Mesendoderm (in vitro differentiated cells): ENCODE measurements at regions not wholly inside any gene's neighbourhood (a gene's known extent, or its start where the extent isn't known, plus 50 kb on each side); places are given as distances from the start of the nearest gene placed in this dataset.
A peak's percentile ranks its signal among the peaks of the same experiment; 100 is the strongest.

Experiments
- DNase-seq: peaks from one replicate; pipeline ENCODE4 v3.0.0; 2013
- H2AK5ac ChIP-seq: 2 replicates; pipeline ENCODE4 v1.6.1; 2013; ENCODE audit warnings: low read length, inconsistent platforms
- H2BK120ac ChIP-seq: 2 replicates; pipeline ENCODE4 v1.6.1; 2013; ENCODE audit warnings: low read depth, mild to moderate bottlenecking, low read length, moderate library complexity, mixed read lengths
- H2BK15ac ChIP-seq: replicated peaks from 2 replicates; pipeline ENCODE4 v1.6.1; 2013; ENCODE audit warnings: low read depth, mild to moderate bottlenecking, moderate library complexity
- H2BK5ac ChIP-seq: 2 replicates; pipeline ENCODE4 v1.6.1; 2013; ENCODE audit warnings: low read length, inconsistent platforms
- H3K18ac ChIP-seq: 2 replicates; pipeline ENCODE4 v1.6.1; 2013; ENCODE audit warnings: mild to moderate bottlenecking, low read length, mixed read lengths
- H3K23ac ChIP-seq: one replicate; pipeline ENCODE4 v1.6.1; 2013; ENCODE audit warnings: low read length
- H3K27ac ChIP-seq: 2 replicates; pipeline ENCODE4 v1.5.1; 2013; ENCODE audit warnings: low read depth, mild to moderate bottlenecking, inconsistent platforms, low read length, moderate library complexity
- H3K27me3 ChIP-seq: 2 replicates; pipeline ENCODE4 v1.6.1; 2013; ENCODE audit warnings: low read length, control low read depth, mild to moderate bottlenecking, inconsistent platforms; ENCODE audit not compliant: insufficient read depth, poor library complexity
- H3K36me3 ChIP-seq: 2 replicates; pipeline ENCODE4 v1.6.1; 2013; ENCODE audit warnings: low read length, inconsistent platforms; ENCODE audit not compliant: control insufficient read depth, insufficient read depth
- H3K4ac ChIP-seq: one replicate; pipeline ENCODE4 v1.6.1; 2013; ENCODE audit warnings: low read depth, mild to moderate bottlenecking, low read length, moderate library complexity
- H3K4me1 ChIP-seq: 2 replicates; pipeline ENCODE4 v1.6.1; 2013; ENCODE audit warnings: low read depth, low read length, inconsistent platforms; ENCODE audit not compliant: control insufficient read depth
- H3K4me2 ChIP-seq: 2 replicates; pipeline ENCODE4 v1.6.1; 2013; ENCODE audit warnings: low read length
- H3K4me3 ChIP-seq: 2 replicates; pipeline ENCODE4 v1.5.1; 2013; ENCODE audit warnings: mild to moderate bottlenecking, low read length
- H3K56ac ChIP-seq: one replicate; pipeline ENCODE4 v1.6.1; 2013; ENCODE audit warnings: low read length
- H3K79me1 ChIP-seq: 2 replicates; pipeline ENCODE4 v1.6.1; 2013; ENCODE audit warnings: low read length, inconsistent platforms
- H3K79me2 ChIP-seq: 2 replicates; pipeline ENCODE4 v1.6.1; 2013; ENCODE audit warnings: mild to moderate bottlenecking, low read length; ENCODE audit not compliant: control insufficient read depth, insufficient read depth
- H3K9ac ChIP-seq: 2 replicates; pipeline ENCODE4 v1.6.1; 2013; ENCODE audit warnings: low read length, inconsistent platforms
- H4K5ac ChIP-seq: one replicate; pipeline ENCODE4 v1.6.1; 2013; ENCODE audit warnings: low read length
- H4K8ac ChIP-seq: one replicate; pipeline ENCODE4 v1.6.1; 2013; ENCODE audit warnings: low read depth, mild to moderate bottlenecking, control low read depth, low read length, moderate library complexity
- WGBS: extraction: QIAGEN DNeasy Blood & Tissue Kit; methylation state at CpG from one replicate; pipeline ENCODE4 v1.1.7; 2013; ENCODE audit warnings: low lambda C conversion rate, missing lambda C conversion rate; ENCODE audit not compliant: insufficient coverage; ENCODE audit errors: extremely low coverage; 5-methylcytosine and 5-hydroxymethylcytosine counted together

DNA sequence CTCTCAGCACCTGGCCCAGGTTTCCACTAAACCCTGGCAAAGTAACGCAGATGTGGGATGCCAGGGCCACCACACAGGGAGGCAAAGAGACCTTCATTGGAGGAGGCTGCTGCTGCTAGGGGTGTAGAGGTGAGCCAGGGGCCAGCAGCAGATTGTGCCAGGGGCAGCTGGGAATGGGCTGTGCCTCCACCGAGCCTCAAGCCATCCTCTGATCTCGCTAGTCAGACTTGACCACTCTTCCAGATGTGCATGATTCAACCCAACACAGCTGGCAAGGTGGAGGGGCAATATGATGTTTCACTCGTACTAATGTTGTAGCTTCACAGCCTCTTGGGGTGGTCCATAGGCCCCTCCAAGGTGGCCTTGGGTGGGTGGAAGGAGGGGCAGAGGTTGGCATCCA is 73.0 kb upstream of the MRPS6 start:
- Histone ChIP-seq H3K56ac (no peak overlapping the region), H3K27ac (no peak overlapping the region), H3K79me2 (no peaks in the 10 kb centered on the region), H4K8ac (no peak overlapping the region), H2BK15ac (no peak overlapping the region), H3K27me3 (no peaks in the 10 kb centered on the region), H2BK5ac (no peak overlapping the region), H2AK5ac (no peak overlapping the region), H3K36me3 (no peaks in the 10 kb centered on the region), H2BK120ac (no peak overlapping the region), H4K5ac (no peak overlapping the region), H3K4me2 (no peak overlapping the region), H3K23ac (no peak overlapping the region), H3K4me1 (no peaks in the 10 kb centered on the region), H3K18ac (no peak overlapping the region), H3K4me3 (no peak overlapping the region), H3K9ac (no peak overlapping the region), H3K79me1 (no peaks in the 10 kb centered on the region), H3K4ac (no peak overlapping the region)
- no CpG with 5 or more reads among the region's 4 CpGs for WGBS
- DNase-seq: no peak

DNA sequence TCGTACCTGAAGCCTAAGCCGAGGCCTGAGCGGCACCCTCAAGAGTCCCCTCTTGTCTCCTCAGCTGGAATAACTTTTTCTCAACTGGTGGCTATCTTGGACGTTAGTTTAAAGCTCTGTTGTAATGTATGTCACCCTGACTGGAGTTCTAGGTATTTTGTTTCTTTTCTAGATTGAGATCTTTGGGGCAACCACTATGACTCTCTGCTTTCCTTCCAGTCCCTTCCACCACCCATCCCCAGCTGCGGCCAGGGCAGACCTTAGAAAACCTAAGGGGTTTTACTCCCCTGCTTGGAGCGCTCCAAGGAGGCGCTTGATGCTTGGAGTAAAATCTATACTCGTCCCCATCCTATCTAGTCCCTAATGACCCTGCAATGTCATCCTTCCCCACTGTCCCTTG is 74.6 kb upstream of the MRPS6 start:
- no peak overlapping the region for H2BK15ac ChIP-seq
- H3K79me1 ChIP-seq: no peaks in the 10 kb centered on the region
- no peak overlapping the region for H2AK5ac ChIP-seq
- no peak overlapping the region for H3K27ac ChIP-seq
- H3K56ac ChIP-seq: no peak overlapping the region
- no CpG with 5 or more reads among the region's 8 CpGs for WGBS
- H2BK5ac ChIP-seq: no peak overlapping the region
- no peaks in the 10 kb centered on the region for H3K4me1 ChIP-seq
- no peak overlapping the region for H3K4ac ChIP-seq
- H4K8ac ChIP-seq: no peak overlapping the region
- H3K9ac ChIP-seq: no peak overlapping the region
- no peak for DNase-seq
- no peaks in the 10 kb centered on the region for H3K27me3 ChIP-seq
- H3K4me2 ChIP-seq: no peak overlapping the region
- no peak overlapping the region for H3K18ac ChIP-seq
- no peak overlapping the region for H4K5ac ChIP-seq
- no peak overlapping the region for H3K23ac ChIP-seq
- no peak overlapping the region for H2BK120ac ChIP-seq
- H3K79me2 ChIP-seq: no peaks in the 10 kb centered on the region
- H3K4me3 ChIP-seq: no peak overlapping the region
- no peaks in the 10 kb centered on the region for H3K36me3 ChIP-seq

- Histone ChIP-seq H3K4ac (no peak overlapping the region), H3K23ac (no peak overlapping the region), H3K56ac (no peak overlapping the region), H3K36me3 (no peaks in the 10 kb centered on the region), H3K4me3 (no peak overlapping the region), H3K79me1 (no peaks in the 10 kb centered on the region), H2BK15ac (no peak overlapping the region), H2BK5ac (no peak overlapping the region), H3K4me2 (no peak overlapping the region), H2AK5ac (no peak overlapping the region), H3K9ac (no peak overlapping the region), H3K79me2 (no peaks in the 10 kb centered on the region), H3K27ac (no peak overlapping the region), H4K5ac (no peak overlapping the region), H2BK120ac (no peak overlapping the region), H3K27me3 (no peaks in the 10 kb centered on the region), H3K18ac (no peak overlapping the region), H4K8ac (no peak overlapping the region), H3K4me1 (no peaks in the 10 kb centered on the region)
- DNase-seq: no peak
- WGBS: no CpG with 5 or more reads among the region's 1 CpG
Measured at GRCh38 chr21:33998402-33998801, 75.0 kb upstream of the MRPS6 start.

- DNase-seq: no peak
Measured at GRCh38 chr21:33997436-33997835, 75.9 kb upstream of the MRPS6 start.

DNA sequence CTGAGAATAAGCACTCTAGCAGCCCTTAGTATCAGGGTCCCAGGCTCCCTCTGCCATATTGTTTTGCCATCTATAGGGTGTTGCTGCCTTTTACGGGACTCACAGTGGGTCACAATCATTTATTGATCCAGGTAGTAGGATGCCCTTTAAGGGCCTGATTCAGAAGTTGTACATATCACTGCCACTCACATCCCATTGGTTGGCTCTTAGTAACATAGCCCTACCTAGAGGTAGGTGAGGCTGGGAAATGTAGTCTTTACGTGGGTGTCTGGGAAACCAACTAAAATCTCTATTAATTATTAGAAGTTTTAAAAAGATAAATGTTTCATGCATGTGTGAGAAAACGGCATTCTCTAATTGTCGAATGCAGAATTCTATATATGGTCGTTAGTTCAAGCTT is 78.8 kb upstream of the ATP5PO start:
- Histone ChIP-seq H3K36me3 (no peaks in the 10 kb centered on the region), H3K79me2 (no peaks in the 10 kb centered on the region), H3K27ac (no peak overlapping the region), H3K79me1 (no peaks in the 10 kb centered on the region), H3K56ac (no peak overlapping the region), H3K23ac (no peak overlapping the region), H2AK5ac (no peak overlapping the region), H3K9ac (no peak overlapping the region), H4K8ac (no peak overlapping the region), H3K4me2 (no peak overlapping the region), H2BK120ac (no peak overlapping the region), H3K4me3 (no peak overlapping the region), H2BK5ac (no peak overlapping the region), H3K18ac (no peak overlapping the region), H4K5ac (no peak overlapping the region), H3K4me1 (no peaks in the 10 kb centered on the region), H2BK15ac (no peak overlapping the region), H3K27me3 (no peaks in the 10 kb centered on the region), H3K4ac (no peak overlapping the region)
- no peak for DNase-seq
- WGBS: no CpG with 5 or more reads among the region's 5 CpGs

More at GRCh38 chr21:33997436-33997835, 75.9 kb upstream of the MRPS6 start:
- Histone ChIP-seq H3K9ac (no peak overlapping the region), H3K4me2 (no peak overlapping the region), H2BK15ac (no peak overlapping the region), H3K23ac (no peak overlapping the region), H3K18ac (no peak overlapping the region), H3K27me3 (no peaks in the 10 kb centered on the region), H4K5ac (no peak overlapping the region), H3K79me2 (no peaks in the 10 kb centered on the region), H3K4me1 (no peaks in the 10 kb centered on the region), H3K79me1 (no peaks in the 10 kb centered on the region), H2BK120ac (no peak overlapping the region), H2BK5ac (no peak overlapping the region), H3K27ac (no peak overlapping the region), H4K8ac (no peak overlapping the region), H3K4me3 (no peak overlapping the region), H3K4ac (no peak overlapping the region), H3K36me3 (no peaks in the 10 kb centered on the region), H2AK5ac (no peak overlapping the region), H3K56ac (no peak overlapping the region)

GRCh38 chr21:33993286-33994231 is 78.0 kb upstream of the ATP5PO start:
- no peak overlapping the region for H2BK120ac ChIP-seq
- no peaks in the 10 kb centered on the region for H3K36me3 ChIP-seq
- H3K18ac ChIP-seq: no peak overlapping the region
- no peaks in the 10 kb centered on the region for H3K4me1 ChIP-seq
- no peak overlapping the region for H3K23ac ChIP-seq
- no peak overlapping the region for H3K4me2 ChIP-seq
- no peak overlapping the region for H2BK15ac ChIP-seq
- H2BK5ac ChIP-seq: no peak overlapping the region
- peak overlapping the region; percentile 7 for H3K56ac ChIP-seq
- WGBS: no CpG with 5 or more reads among the region's 12 CpGs
- H3K9ac ChIP-seq: no peak overlapping the region
- no peak for DNase-seq
- H4K8ac ChIP-seq: no peak overlapping the region
- no peak overlapping the region for H2AK5ac ChIP-seq
- no peak overlapping the region for H3K27ac ChIP-seq
- H3K4me3 ChIP-seq: no peak overlapping the region
- no peaks in the 10 kb centered on the region for H3K27me3 ChIP-seq
- H3K79me1 ChIP-seq: no peaks in the 10 kb centered on the region
- H3K4ac ChIP-seq: no peak overlapping the region
- no peaks in the 10 kb centered on the region for H3K79me2 ChIP-seq
- no peak overlapping the region for H4K5ac ChIP-seq
